Activated CD8-positive, alpha-beta memory T cell treated with anti-CD3 and anti-CD28 coated beads for 48 hours (primary cell): ENCODE measurements at regions not wholly inside any gene's neighbourhood (a gene's known extent, or its start where the extent isn't known, plus 50 kb on each side); places are given as distances from the start of the nearest gene placed in this dataset.
"Not testable (repeated sequence)": the region's sequence is repeated elsewhere in the genome, so short reads cannot be mapped to it uniquely, and the experiment has no call there.

ENCODE experiments used
- DNase-seq, 3 experiments: peaks; one replicate each; pipeline ENCODE4 v3.0.0-alpha.2; 2020; ENCODE audit warnings: low read depth in 2 of 3, low spot score in 2 of 3

GRCh38 chr1:30171537-30172298 lies 551.7 kb downstream of the MATN1 start:
- DNase-seq: no peak

GRCh38 chr1:30169269-30169668 lies 554.1 kb downstream of the MATN1 start:
- no peak for DNase-seq

DNA sequence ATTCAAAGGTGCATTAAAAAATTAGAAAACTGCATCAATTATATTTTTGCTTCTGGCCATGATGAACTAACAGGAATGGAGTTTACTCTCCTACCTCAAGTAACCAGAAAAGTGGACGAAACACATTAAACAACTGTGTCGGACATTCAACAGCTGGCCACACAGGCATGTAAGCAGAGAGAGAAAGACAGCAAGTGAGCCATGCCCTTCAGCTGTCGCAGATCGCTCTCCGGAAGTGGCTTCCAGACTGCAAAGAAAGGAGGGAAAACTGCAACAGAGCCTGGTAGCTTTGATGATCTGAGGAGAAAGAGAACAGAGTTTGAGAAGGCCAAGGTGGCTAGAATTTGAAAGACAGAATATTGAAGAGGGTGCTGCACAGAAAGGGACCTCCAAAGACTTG lies 557.2 kb downstream of the MATN1 start:
- DNase-seq: no peak

DNA sequence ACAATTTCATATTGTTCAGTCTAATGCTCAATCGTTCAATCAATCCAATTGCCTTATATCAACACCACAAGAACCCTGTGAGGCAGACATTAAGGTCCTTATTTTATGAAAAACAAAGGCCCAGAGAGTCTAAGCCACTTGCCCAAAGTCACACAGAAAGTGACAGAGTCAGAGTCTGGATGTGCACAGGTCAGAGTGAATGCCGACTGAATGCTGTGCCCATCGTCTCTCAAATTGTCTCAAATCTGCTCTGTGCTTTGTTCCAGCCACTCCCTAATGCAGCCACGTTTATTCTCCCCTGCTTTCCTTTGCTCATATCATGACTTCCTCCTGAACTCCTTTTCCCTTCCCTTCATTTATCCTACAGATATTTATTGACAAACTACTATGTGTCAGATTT lies 558.3 kb downstream of the MATN1 start:
- no peak for DNase-seq

DNA sequence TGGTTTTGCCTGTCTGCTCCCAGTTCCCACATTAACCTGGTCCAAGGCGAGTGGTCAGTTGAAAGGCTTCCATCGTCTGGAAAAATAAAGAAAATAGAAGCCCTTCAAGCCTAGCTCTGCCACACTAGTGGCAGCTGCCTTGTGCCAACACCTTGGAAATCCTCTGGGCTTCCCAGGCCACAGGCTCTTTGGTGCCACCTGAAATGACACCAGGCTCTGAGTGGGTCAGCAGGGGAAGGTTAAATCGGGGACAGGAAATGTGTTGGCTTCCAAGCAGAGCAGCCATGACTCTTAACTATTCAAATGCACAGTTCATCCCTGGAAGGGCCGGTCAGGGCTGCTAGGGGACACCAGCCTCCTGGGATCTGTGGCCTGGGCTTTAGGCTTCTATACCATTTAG lies 558.7 kb downstream of the MATN1 start:
- no peak for DNase-seq

DNA sequence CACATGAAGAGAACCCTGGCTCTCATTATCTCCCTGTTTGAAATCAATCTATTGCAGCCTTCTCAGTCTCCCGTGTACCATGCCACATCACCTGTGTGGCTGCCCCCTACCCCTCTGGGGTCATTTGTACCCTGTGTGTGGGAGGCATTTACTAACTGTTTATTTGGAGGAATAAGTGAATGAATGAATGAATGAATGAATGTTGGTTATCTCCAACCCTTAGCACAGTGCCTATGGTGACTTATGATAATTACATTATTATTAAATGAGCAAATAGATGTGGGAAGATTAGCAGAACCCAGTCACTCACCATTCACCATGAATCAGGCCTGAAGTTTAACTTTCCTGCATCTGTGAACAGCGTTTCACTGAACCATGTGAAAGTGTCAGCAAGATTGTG lies 560.8 kb downstream of the MATN1 start:
- no peak for DNase-seq

DNA sequence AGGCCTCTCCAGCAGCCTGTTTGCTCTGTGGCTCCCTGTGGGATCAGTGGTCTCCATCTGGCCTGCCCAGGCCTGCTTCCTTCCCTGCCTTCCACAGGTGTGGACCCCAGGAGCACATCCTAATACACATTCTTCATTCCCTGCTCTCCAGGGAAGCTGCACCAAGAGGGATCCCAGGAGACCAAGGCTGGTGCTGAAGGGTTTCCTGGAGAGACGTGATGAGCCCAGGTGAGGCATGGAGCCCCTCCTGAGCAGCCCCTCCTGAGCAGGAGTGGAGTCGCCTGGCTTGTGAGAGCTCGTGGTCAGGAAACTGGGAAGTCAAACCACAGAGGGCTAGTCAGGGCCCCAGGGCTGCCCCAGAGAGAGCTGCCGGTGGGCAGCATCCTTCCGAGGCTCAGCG lies 561.4 kb downstream of the MATN1 start:
- DNase-seq: no peak

DNA sequence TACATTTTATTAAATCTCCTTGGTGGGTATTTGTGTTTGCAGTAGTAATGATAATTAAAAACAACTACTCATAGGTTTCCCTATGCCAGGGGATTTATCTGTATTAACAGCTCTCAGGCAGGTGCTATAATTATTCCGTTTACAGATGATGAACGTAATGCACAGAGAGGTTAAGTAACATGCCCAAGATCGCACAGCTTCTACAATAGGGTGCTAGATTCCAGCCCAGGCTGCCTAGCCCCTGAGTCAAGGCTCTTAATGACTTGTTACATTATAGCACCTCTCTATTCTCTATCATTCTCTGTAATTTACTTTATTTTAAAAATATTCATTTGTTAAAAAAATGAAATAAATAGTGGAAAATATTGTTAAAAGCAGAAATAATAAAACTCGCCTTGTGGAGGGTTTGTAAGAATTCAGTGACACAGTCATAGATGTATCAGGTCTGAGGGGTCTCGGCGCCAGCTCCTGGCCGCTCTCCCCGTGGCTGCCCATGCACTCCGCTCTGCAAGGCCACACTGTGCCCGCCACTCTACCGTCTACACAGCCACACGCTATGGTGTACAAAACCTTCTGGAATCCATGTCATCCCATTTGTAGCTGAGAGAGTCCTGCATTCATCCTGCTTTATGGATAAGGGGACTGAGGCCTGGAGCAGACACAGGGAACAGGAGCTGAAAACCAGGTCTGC lies 562.2 kb downstream of the MATN1 start:
- DNase-seq: no peak

DNA sequence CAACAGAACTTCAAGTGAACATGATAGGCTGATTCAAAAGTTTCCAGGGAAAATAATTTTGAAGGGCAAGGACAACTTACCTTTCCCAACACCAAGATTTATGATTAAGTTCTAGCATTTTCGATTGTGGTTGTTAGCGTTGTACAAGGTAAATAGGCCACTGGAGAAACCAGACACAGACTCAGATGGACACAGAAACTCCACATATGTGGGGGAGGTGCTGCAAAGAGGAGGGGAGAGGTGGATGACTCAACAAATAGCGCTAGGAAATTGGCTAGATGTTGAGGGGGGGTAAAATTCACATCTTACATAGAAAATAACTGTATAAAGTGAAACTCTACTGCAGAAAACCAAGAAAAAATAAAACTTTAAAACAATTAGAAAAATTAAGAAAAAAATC lies 564.4 kb downstream of the MATN1 start:
- DNase-seq: no peak

- DNase-seq: not testable (repeated sequence)
These were observed 567.7 kb downstream of the MATN1 start for GRCh38 chr1:30155698-30156097.

DNA sequence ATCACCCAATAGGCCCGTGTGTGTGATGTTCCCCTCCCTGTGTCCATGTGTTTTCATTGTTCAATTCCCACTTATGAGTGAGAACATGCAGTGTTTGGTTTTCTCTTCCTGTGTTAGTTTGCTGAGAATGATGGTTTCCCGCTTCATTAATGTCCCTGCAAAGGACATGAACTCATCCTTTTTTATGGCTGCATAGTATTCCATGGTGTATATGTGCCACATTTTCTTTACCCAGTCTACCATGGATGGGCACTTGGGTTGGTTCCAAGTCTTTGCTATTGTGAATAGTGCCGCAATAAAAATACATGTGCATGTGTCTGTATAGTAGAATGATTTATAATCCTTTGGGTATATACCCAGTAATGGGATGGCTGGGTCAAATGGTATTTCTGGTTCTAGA lies 568.1 kb downstream of the MATN1 start:
- not testable (repeated sequence) for DNase-seq

- no peak for DNase-seq
These were observed 569.5 kb downstream of the MATN1 start for GRCh38 chr1:30153743-30154449.

- DNase-seq: no peak
These were observed 571.6 kb downstream of the MATN1 start for GRCh38 chr1:30151826-30152225.

DNA sequence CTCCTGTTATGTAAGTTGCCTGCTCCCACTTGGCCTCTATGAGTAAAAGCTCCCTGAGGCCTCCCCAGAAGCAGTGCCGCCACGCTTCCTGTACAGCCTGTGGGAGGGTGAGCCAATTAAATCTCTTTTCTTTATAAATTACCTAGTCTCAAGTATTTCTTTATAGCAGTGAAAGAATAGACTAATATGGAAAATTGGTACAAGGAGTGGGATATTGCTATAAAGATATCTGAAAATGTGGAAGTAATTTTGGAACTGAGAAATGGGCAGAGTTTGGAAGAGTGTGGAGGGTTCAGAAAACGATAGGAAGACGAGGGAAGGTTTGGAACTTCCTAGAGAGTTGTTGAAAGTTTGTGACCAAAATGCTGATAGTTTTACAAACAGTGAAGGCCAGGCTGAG lies 572.3 kb downstream of the MATN1 start:
- no peak for DNase-seq

DNA sequence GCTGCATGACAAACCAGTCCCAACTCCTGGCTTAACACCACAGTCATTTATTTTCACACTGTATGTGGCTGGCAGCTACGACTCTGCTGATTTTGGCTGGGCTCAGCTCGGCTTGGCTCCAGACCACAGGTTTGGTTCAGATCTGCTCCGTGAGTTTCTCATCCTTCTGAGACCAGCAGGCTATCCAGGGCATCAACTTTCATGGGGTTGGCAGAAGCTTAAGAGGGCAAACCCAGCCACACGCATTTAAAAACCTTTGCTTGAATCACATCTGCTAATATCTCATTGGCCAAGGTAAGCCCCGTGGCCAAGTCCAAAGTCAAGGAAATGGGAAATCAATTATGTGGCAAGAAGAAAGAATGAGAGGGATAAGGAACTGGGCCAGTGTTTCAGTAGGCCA lies 574.2 kb downstream of the MATN1 start:
- no peak for DNase-seq

DNA sequence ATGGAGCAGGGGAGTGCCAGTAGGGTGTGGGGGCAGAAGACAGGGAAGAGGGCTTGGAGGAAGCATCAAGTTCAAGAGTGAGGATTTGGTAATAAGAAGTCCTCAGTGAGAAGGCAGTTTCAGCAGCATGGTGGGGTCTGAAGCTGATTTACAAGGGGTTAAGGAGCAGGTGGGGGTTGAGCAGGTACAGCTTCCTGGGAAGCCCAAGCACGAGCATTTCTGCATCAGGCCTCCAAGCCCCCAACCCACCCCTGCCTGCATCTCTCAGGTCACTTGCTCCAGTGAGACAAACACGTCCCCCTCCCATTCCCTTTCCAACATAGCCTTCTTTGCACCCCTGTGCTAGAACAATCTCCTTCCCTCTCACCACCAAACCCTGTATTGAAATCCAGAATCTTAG lies 574.7 kb downstream of the MATN1 start:
- DNase-seq: no peak

- no peak for DNase-seq
These were observed 576.2 kb downstream of the MATN1 start for GRCh38 chr1:30147188-30147587.

DNA sequence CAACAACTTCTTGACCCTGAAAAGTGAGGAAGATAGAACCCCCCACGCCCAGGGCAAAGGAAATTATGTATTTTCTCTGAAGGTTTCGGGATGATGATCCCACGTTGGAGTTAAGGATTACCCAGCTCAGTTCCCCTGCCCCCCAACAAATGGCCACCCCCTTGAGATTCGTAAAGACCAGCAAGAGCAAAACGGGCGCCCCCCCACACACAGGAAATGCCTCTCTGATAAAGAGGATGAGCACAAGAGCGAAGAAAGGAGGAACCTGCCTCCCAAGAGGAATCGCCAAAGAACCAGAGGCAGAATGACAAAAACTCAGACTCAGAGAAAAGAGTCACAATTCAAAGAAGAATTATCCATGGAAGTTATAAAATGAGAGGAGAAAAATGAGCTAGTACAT lies 576.9 kb downstream of the MATN1 start:
- no peak for DNase-seq

DNA sequence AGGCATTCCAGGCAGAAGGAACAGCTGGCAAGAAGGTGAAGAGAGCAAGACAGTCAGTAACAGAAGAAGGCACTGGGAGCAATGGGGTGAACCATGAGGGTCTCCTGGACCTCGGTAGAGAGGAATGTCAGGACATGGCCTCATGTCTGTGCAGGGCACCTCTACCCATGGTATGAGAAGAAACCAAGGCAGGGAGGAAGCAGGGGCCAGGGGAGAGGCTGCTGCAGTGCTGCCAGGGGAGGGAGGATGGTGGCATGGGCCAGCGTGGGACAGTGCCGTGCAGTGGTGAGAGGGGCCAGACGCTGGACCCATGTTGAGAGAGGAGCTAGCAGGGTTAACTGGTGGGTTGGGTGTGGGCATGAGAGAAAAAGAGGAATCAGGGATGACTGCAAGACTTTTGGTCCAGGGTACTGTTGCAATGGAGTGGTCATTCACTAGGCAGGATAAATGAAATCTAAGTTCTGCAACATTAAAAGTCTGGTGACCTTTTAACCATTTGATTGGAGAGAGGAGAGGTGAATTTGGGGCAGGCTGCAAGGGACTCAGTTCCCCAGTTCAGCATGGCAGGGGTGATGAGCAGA lies 577.6 kb downstream of the MATN1 start:
- DNase-seq: no peak

DNA sequence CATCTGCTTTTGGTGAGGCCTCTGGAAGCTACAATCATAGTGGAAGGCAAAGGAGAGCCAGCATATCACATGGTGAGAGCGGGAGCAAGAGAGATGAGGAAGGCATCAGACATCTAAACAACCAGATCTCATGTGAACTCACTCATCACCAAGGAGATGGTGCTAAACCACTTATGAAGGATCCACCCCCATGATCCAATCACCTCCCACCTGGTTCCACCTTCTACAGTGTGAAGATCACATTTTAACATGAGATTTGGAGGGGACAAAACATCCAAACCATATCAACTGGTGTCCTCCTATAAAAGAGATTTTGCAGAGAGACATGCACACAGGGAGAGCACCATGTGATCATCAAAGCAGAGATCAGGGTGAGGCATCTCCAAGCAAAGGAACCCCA lies 578.6 kb downstream of the MATN1 start:
- no peak for DNase-seq

DNA sequence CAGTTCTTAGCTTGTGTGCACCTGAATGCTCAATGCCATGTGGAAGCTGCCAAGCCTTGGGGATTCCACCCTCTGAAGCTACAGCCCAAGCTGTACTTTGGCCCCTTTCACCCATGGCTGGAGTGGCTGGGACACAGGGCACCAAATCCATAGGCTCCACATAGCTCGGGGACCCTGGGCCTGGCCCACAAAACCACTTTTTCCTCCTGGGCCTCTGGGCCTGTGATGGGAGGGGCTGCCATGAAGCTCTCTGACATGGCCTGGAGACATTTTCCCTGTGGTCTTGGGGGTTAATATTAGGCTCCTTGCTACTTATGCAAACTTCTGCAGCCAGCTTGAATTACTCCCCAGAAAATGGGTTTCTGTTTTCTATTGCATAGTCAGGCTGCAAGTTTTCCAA lies 579.9 kb downstream of the MATN1 start:
- no peak for DNase-seq

DNA sequence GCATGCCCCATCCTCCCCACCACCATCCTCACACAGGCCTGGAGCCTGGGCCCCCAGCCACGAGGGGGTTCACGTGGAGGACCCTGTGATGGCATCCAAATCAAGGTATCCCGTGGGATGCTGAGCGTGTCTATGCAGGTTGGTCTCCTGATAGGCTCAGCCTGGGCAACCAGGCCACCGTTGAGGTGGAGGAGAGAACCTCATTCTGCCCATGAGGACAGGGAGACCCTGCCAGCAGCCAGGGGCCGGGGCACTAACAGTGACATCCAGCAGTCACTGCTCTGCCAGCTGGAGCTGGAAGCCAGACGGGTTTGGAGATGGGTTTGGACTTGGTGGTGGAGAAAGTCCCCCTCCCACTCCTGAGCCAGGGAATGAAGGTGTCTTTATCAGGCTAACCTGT lies 582.8 kb downstream of the MATN1 start:
- no peak for DNase-seq
